ENCODE measurements at regions not wholly inside any gene's neighbourhood (a gene's known extent, or its start where the extent isn't known, plus 50 kb on each side); places are given as distances from the start of the nearest gene placed in this dataset.

DNA sequence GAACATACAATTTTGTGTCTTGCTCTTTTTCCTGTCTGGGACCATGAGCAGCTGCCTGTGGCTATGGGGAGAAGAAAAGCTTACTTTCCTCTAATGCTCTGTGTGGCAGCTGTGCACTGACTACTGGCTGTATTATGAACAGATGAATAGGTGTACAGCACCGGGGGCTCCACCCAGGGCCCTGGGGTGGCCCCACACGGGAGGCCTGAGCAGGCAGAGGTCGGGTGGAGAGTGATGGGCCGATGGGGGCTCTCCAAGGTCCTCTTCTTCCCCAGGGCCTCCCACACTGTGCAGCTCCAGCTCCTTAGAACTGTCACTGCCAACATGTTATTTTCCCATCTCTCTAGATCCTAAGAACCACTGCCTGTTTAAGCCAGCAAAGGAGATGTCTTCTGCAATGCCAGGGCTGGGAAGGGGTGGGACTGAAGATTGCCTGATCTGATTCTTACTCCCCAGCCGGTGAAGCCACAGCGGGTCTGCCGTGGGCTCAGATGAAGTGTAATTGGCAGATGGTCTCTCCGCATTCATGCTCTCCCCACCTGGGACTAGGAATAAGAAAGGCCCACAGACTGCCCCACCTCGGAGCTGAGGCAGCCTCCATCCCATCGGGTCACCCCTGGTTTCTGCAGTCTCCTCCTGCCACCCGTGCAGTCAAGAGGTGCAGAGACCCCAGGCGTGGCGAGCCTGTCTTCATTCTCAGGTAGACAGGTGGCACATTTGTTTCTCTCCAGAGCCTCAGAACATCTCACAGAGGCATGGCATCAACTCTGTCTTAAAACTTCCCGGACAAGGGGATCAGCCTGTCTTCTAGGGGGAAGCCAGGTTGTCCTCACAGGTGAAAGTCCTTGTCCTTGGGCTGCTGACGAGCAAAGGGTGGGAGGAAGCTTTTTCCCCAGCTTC, 186.5 kb upstream of the GALNT2 start:
- TF ChIP-seq GATA3 (IDR thresholded peaks at IDR 0.05; ENCODE audit: low read depth, low read length) (no peak), GATA2 (IDR thresholded peaks at IDR 0.05; ENCODE audit: low read depth, low read length) (no peak)
